Calu3 (cell line): ENCODE measurements at regions not wholly inside any gene's neighbourhood (a gene's known extent, or its start where the extent isn't known, plus 50 kb on each side); places are given as distances from the start of the nearest gene placed in this dataset.
"Not testable (repeated sequence)": the region's sequence is repeated elsewhere in the genome, so short reads cannot be mapped to it uniquely, and the experiment has no call there.

Experiments
- BruUV-seq: library from RNA; stranded (reverse); fragments of 400-500 nt; replicated peaks from 2 replicates; lab custom pipeline; 2021; lab: Mats Ljungman, UMichigan
- CTCF ChIA-PET: fragments of 300-600 bp; sonication (Branson Sonifier 250); formaldehyde crosslinking; loops from one replicate; lab custom pipeline; 2022; ENCODE audit warnings: antibody characterized with exemption; lab: Charles Lee
- DNase-seq: peaks from one replicate; pipeline ENCODE4 v3.0.0; 2022
- H3K27ac Mint-ChIP-seq: one replicate; pipeline ENCODE4 v1.8.0; 2022; ENCODE audit warnings: mixed read lengths; ENCODE audit not compliant: unreplicated experiment
- H3K27me3 Mint-ChIP-seq: one replicate; pipeline ENCODE4 v1.8.0; 2022; ENCODE audit warnings: mixed read lengths; ENCODE audit not compliant: unreplicated experiment
- H3K36me3 Mint-ChIP-seq: one replicate; pipeline ENCODE4 v1.8.0; 2022; ENCODE audit warnings: mild to moderate bottlenecking, moderate library complexity, mixed read lengths; ENCODE audit not compliant: insufficient read depth, unreplicated experiment
- H3K4me1 Mint-ChIP-seq: one replicate; pipeline ENCODE4 v1.8.0; 2022; ENCODE audit warnings: mild to moderate bottlenecking, low read depth, mixed read lengths; ENCODE audit not compliant: unreplicated experiment
- H3K4me3 Mint-ChIP-seq: one replicate; pipeline ENCODE4 v1.8.0; 2022; ENCODE audit warnings: mild to moderate bottlenecking, low read depth, moderate library complexity, mixed read lengths; ENCODE audit not compliant: unreplicated experiment
- H3K9me3 Mint-ChIP-seq: one replicate; pipeline ENCODE4 v1.8.0; 2022; ENCODE audit warnings: low read depth, mixed read lengths; ENCODE audit not compliant: unreplicated experiment
- CTCF ChIP-seq: fragments of 200-600 bp; IDR thresholded peaks from one replicate; pipeline ENCODE4 v1.8.0; 2022; ENCODE audit warnings: antibody characterized with exemption; ENCODE audit not compliant: unreplicated experiment
- intact Hi-C: fragments of 100-400 bp; cut with micrococcal nuclease; formaldehyde crosslinking; loops from one replicate; pipeline ENCODE4 v1.10.0; 2022; ENCODE audit not compliant: unreplicated experiment

GRCh38 chr3:139134678-139135372, 90.1 kb upstream of the PRR23C start:
- Mint-ChIP-seq H3K4me3 (no peak overlapping the region), H3K36me3 (no peaks in the 10 kb centered on the region), H3K27ac (no peak overlapping the region), H3K9me3 (no peaks in the 10 kb centered on the region), H3K27me3 (peaks cover 15% of the 10 kb centered on the region), H3K4me1 (no peaks in the 10 kb centered on the region)
- DNase-seq = no peak
- BruUV-seq = no TSS peak
- TF ChIP-seq CTCF = no peak
- intact Hi-C loops = no loop called here
- CTCF ChIA-PET = no interaction called here

GRCh38 chr3:139135657-139136056, 91.0 kb upstream of the PRR23C start:
- DNase-seq = no peak
- H3K4me3 Mint-ChIP-seq = no peak overlapping the region
- peaks cover 7% of the 10 kb centered on the region for H3K27me3 Mint-ChIP-seq
- TF ChIP-seq CTCF = no peak
- BruUV-seq = no TSS peak
- intact Hi-C loops = no loop called here
- CTCF ChIA-PET = no interaction called here
- H3K4me1 Mint-ChIP-seq = no peaks in the 10 kb centered on the region
- no peaks in the 10 kb centered on the region for H3K9me3 Mint-ChIP-seq
- no peak overlapping the region for H3K27ac Mint-ChIP-seq
- H3K36me3 Mint-ChIP-seq = no peaks in the 10 kb centered on the region

- no peaks in the 10 kb centered on the region for H3K4me1 Mint-ChIP-seq
- no peak overlapping the region for H3K4me3 Mint-ChIP-seq
- DNase-seq = no peak
- TF ChIP-seq CTCF = no peak
- intact Hi-C loops = no loop called here
- BruUV-seq = no TSS peak
- H3K27me3 Mint-ChIP-seq = no peaks in the 10 kb centered on the region
- CTCF ChIA-PET = no interaction called here
- H3K36me3 Mint-ChIP-seq = no peaks in the 10 kb centered on the region
- no peak overlapping the region for H3K27ac Mint-ChIP-seq
- H3K9me3 Mint-ChIP-seq = no peaks in the 10 kb centered on the region
Observed at GRCh38 chr3:139136469-139137202, 91.9 kb upstream of the PRR23C start.

GRCh38 chr3:139140553-139140952, 95.9 kb upstream of the PRR23C start:
- Mint-ChIP-seq H3K4me1 (no peaks in the 10 kb centered on the region), H3K36me3 (peaks cover 5% of the 10 kb centered on the region), H3K9me3 (no peaks in the 10 kb centered on the region), H3K27ac (no peak overlapping the region), H3K27me3 (no peaks in the 10 kb centered on the region), H3K4me3 (no peak overlapping the region)
- no TSS peak for BruUV-seq
- no peak for DNase-seq
- intact Hi-C loops = no loop called here
- no peak for TF ChIP-seq CTCF
- CTCF ChIA-PET = no interaction called here

GRCh38 chr3:139145980-139146379, 101.3 kb upstream of the PRR23C start:
- BruUV-seq, H3K27ac Mint-ChIP-seq, H3K9me3 Mint-ChIP-seq, CTCF ChIA-PET, intact Hi-C loops, H3K4me3 Mint-ChIP-seq, H3K36me3 Mint-ChIP-seq, DNase-seq, H3K4me1 Mint-ChIP-seq: not testable (repeated sequence)
- peaks cover 14% of the 10 kb centered on the region for H3K27me3 Mint-ChIP-seq
